ENCODE measurements at regions not wholly inside any gene's neighbourhood (a gene's known extent, or its start where the extent isn't known, plus 50 kb on each side); places are given as distances from the start of the nearest gene placed in this dataset.

GRCh38 chr10:130932326-130933007 is 379.1 kb downstream of the TCERG1L start:
- TF ChIP-seq CTCF (conservative IDR thresholded peaks at IDR 0.05; ENCODE audit: low read length): no peak
- TF ChIP-seq EZH2phosphoT487 (IDR thresholded peaks at IDR 0.05; ENCODE audit: borderline replicate concordance): no peak
